Adipose tissue (tissue), 3 donors: ENCODE measurements at regions not wholly inside any gene's neighbourhood (a gene's known extent, or its start where the extent isn't known, plus 50 kb on each side); places are given as distances from the start of the nearest gene placed in this dataset.

Source experiments
- H3K27ac ChIP-seq: one replicate; pipeline ENCODE4 v1.5.1; 2013; ENCODE audit warnings: low read depth, low read length
- WGBS, 3 donors: extraction: QIAGEN DNeasy Blood & Tissue Kit; methylation state at CpG; one replicate each; pipeline ENCODE4 v1.1.7; 2013; 5-methylcytosine and 5-hydroxymethylcytosine counted together
- donor health status: healthy with polysubstance abuse.
- donor health status: Bipolar disorder and iron deficiency.
- donor health status: healthy.

DNA sequence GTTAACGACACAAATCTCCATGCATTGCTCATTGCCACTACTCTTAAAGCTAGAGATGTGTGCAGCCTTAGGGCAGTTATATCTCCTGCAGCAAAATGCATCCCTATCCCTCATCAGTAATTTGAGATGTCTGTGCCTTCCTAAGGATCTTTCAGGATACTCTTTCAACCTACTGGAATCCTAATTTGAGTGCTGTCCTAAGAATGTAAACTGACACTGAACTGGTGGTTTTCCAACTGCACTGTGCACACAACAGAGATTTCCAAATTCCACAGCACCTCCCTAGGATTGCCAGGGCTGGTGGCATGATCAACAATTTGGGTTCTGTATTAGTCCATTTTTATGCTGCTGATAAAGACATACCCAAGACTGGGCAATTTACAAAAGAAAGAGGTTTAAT, 193.9 kb downstream of the LTN1 start:
- WGBS, 3 donors, result 70 to 79% (median 79%) methylated on average over 1 of the region's 1 CpG
- H3K27ac ChIP-seq, result no peak overlapping the region

DNA sequence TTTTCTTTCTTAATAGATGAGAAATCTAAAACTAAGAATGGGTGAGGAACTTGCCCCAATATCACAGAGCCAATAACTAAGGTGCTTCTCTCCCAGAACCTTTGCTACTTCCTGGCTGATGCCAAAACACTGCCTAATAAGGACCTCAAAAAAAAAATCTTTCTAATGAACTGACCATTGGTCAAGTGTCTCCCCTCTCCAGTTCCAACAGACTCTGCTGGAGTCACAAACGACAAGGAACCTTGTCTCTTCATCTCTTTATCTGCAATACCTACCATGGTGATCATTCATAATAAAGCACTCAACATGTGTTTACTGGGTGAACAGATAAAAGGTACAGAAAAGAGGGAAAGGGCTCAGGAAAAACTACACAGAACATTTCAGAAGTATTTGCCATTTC, 197.4 kb downstream of the LTN1 start:
- WGBS, 3 donors, result 47 to 72% (median 69%) methylated on average over 1 of the region's 1 CpG
- no peak overlapping the region for H3K27ac ChIP-seq

DNA sequence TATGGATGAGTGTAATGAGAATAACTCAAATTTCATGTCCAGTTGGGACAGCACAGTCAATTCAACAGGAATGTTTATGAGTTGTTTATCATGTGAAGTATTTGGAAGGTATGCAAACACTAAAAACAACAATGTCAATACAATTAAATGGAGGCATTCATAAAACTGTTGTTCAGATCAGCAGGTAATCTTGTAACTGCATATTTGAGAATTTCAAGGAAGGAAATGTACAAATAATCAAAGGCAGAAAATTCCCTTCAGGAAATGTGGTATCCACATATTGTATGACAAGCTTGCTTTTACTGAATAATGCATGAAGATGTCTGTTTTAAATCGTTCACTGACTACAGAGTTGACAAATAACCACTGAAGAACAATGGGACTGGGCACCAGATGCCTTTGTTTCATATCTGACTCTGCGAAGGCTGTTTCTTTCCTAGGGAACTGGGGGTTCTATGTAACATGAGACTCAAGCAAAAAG, 198.3 kb downstream of the LTN1 start:
- H3K27ac ChIP-seq, result no peak overlapping the region
- 56 to 60% (median 58%) methylated on average over 2 of the region's 2 CpGs for WGBS, 3 donors

GRCh38 chr21:28793043-28793442, 199.6 kb downstream of the LTN1 start:
- WGBS, 3 donors, result 16 to 58% (median 29%) methylated on average over 2 of the region's 2 CpGs

DNA sequence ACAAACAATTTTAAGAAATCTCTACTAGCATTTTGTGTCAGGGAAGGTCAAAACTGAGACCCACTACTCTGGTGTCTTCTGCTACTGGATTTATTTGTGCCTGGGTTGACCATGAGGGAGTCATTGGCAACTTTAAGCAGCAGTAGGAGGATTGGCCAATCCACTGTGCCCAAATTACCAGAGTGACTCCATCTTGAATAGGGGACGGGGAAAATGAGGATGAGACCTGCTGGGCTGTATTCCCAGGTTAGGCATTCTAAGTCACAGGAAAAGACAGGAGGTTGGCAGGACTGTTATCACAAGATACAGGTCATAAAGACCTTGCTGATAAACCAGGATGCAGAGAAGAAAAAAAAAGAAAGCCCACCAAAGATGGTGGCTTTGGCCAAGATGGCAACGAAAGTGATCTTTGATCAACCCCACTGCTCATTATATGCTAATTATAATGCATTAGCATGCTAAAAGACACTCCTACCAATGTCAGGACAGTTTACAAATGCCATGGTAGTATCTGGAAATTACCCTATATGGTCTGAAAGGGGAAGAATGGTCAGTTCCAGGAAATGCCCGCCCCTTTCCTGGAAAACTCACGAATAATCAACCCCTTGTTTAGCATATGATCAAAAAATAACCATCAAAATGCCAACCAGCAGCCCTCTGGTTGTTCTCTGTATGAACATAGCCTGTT, 200.9 kb downstream of the LTN1 start:
- WGBS, 3 donors, result 80 to 85% (median 82%) methylated on average over 4 of the region's 4 CpGs

More at GRCh38 chr21:28793043-28793442, 199.6 kb downstream of the LTN1 start:
- H3K27ac ChIP-seq, result no peak overlapping the region

GRCh38 chr21:28790335-28790734, 202.3 kb downstream of the LTN1 start:
- WGBS, 3 donors, result 86 to 94% (median 90%) methylated on average over 3 of the region's 3 CpGs
- H3K27ac ChIP-seq, result no peak overlapping the region

More for the DNA sequence above, 200.9 kb downstream of the LTN1 start:
- no peak overlapping the region for H3K27ac ChIP-seq

GRCh38 chr21:28789523-28789922, 203.2 kb downstream of the LTN1 start:
- 55 to 80% (median 71%) methylated on average over 3 of the region's 3 CpGs for WGBS, 3 donors
- no peak overlapping the region for H3K27ac ChIP-seq

DNA sequence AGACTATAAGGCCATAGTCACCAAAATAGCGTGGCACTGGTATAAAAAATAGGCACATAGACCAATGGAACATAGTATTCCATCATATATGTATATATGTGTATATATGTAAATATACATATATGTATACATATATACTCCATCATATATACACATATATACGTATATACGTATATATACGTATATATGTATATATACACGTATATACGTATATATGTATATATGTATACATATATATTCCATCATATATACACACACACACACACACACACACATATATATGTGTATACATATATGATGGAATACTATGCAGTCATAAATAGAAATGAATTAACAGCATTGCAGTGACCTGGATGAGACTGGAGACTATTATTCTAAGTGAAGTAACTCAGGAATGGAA, 204.6 kb downstream of the LTN1 start:
- WGBS, 3 donors, result 88 to 96% (median 94%) methylated on average over 6 of the region's 6 CpGs
- no peak overlapping the region for H3K27ac ChIP-seq

- H3K27ac ChIP-seq, result no peak overlapping the region
- WGBS, 3 donors, result 94 to 97% (median 96%) methylated on average over 32 of the region's 32 CpGs
Measured at GRCh38 chr21:28783641-28784185, 209.0 kb downstream of the LTN1 start.

DNA sequence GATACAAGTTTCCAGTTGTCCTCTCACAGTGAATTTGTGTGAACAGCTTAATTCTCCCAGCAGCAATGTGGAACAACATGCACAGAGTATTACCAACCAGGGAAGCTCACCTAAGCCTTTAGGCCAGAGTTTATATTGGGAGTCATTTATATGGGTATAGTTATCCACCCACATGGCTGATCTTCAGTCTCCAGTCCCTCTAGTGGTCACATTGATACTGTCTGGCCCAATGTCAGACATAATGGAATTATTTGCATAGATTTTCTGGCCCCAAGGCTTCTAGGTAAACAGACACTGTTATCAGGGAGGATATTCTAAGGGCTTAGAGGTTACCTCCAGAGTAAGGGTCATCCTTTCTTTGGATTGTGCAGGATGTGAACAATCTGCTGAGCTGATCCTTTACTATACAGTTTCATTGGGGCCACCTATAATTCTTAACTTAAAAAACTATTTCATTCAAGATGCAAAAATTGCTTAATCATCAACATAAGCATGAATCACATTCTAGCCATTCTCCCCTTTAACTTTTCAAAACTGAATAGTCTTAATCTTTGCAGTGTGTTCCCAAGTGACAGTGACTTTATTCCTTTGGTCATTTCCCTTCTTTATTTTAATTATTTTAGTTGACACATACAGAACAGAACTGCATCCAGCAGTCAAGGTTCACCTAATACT, 210.9 kb downstream of the LTN1 start:
- no peak overlapping the region for H3K27ac ChIP-seq

DNA sequence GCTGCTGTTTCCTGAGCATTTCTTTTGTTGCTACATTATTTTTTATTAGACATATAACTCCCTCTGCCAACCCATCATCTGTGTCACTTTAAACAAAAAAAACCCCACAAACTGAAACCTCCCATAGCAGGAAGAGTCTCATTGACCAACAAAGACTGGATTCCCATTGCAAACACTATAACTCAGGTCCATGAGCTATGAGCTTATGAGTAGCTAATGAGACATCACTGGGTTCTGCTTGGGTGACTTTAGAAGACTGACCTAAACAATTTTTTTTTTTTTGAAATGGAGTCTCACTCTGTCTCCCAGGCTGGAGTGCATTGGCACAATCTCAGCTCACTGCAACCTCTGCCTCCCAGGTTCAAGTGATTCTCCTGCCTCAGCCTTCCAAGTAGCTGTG, 212.8 kb downstream of the LTN1 start:
- H3K27ac ChIP-seq, result no peak overlapping the region

DNA sequence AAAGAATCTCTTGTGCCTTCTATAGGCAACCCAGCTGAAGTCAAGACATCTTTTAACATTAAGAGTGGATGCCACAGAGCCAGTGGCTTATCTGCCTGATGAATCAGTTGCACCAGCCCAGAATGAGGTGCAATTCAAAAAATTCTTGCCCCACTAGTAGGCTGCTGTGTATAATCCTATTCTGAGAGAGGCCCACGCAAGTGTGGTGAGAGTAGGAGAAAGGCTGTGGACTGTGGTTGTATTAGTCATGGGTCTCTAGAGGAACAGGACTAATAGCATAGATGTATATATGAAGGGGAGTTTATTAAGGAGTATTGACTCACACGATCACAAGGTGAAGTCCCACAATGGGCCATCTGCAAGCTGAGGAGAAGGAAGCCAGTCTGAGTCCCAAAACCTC, 216.4 kb downstream of the LTN1 start:
- H3K27ac ChIP-seq, result no peak overlapping the region
- 83 to 93% (median 92%) methylated on average over 2 of the region's 2 CpGs for WGBS, 3 donors

GRCh38 chr21:28775071-28775470, 217.6 kb downstream of the LTN1 start:
- 60 to 78% (median 71%) methylated on average over 2 of the region's 2 CpGs for WGBS, 3 donors

GRCh38 chr21:28773036-28773435, 219.6 kb downstream of the LTN1 start:
- 64 to 83% (median 83%) methylated on average over 2 of the region's 2 CpGs for WGBS, 3 donors

More at GRCh38 chr21:28775071-28775470, 217.6 kb downstream of the LTN1 start:
- no peak overlapping the region for H3K27ac ChIP-seq

DNA sequence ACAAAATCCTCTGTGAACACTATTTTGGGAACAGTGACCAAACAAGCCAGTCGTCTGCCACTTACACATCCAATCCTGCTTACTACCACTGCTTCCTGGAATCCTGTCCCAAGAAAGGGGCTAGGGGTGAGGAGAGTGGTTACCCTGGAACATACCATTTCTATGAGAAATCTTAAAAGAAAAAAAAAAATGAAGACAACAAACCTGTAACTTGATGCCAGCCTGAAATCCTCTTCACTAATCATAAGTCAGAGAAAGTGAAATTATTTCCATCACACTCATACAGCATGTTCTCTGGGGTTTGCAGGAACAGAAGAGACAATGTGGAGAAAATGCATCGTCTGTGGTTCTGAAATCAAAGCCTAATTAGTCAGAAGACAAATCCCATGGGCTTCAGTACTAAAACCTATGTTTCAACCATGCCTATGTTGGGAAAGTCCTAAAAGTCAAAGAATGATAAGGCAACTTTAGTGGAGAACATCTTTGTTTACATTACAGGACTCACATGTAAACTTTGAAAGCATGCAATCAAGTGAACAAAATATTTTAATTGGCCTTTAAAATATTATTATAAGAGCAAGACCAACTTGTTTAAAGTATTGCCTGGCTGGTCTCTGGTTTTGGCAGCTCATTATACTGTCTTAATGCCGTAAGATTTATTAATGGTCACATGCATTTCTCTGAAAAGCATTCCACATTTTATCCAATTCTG, 220.7 kb downstream of the LTN1 start:
- no peak overlapping the region for H3K27ac ChIP-seq

More at GRCh38 chr21:28773036-28773435, 219.6 kb downstream of the LTN1 start:
- no peak overlapping the region for H3K27ac ChIP-seq

DNA sequence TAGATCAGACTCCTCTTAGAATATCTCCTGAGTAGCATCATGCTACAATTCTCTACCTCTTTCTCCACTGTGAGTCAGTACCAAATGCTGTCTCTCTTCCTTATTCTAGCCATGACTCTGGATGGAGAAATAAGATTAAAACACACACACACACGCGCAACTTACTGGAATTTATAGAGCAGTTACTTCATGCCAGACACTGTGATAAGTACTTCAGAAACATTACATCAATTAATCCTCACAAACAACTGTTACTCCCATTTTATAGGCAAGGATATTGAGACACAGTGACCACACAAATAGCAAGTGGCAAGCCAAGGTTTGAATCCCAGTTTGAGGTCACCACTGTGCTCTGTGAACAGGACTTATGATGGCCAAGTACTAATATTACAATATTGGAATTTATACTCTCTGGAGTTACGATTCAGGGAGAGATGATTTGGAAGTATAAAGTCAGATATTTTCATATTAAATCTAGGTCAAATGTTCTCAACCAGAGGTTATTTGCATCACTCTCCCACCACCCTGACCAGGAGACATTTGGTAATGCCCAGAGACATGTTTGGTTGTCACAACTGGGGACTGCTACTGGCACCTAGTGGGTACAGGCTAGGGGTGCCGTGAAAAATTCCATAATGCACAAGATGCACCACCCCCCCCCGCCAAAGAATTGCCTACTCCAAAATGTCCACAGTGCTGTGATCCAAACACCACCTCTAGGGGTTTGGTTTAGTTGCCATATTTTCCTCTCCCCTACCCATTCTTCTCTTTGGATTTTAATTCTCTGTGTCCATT, 221.6 kb downstream of the LTN1 start:
- WGBS, 3 donors, result 74 to 86% (median 81%) methylated on average over 5 of the region's 5 CpGs
- H3K27ac ChIP-seq, result no peak overlapping the region

More for the DNA sequence above, 220.7 kb downstream of the LTN1 start:
- WGBS, 3 donors, result 45 to 76% (median 64%) methylated on average over 3 of the region's 3 CpGs

DNA sequence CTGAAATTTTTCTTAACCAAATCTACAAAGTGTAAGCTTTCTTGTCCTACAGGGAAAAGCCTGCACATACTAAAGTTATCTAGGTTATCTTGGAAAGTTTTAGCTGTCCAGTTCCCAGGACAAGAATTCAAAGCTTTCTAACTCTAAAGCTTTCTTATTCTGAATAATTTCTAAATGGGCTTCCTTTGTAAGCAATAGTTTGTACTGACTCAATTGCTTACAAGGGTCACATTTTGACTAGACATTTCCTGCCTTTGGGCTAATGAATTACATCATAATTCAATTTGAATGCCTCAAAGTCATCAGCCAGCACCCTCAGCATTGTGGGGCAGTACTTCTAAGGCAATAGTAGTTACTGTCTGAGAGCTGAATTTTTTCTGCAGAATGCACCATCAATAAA, 223.0 kb downstream of the LTN1 start:
- H3K27ac ChIP-seq, result no peak overlapping the region

- no peak overlapping the region for H3K27ac ChIP-seq
Measured at GRCh38 chr21:28768753-28769152, 223.9 kb downstream of the LTN1 start.
